Brain microvascular endothelial cell (primary cell): ENCODE measurements at regions not wholly inside any gene's neighbourhood (a gene's known extent, or its start where the extent isn't known, plus 50 kb on each side); places are given as distances from the start of the nearest gene placed in this dataset.

Experiments used
- DNase-seq: peaks from one replicate; pipeline ENCODE4 v3.0.0-alpha.2; 2020
- H3K27ac ChIP-seq: fragments of 250-450 bp; sonication (Bioruptor Pico); 2 replicates; pipeline ENCODE4 v1.5.1; 2020; ENCODE audit warnings: mild to moderate bottlenecking, moderate library complexity
- H3K27me3 ChIP-seq: fragments of 250-450 bp; sonication (Bioruptor Pico); replicated peaks from 2 replicates; pipeline ENCODE4 v1.5.1; 2020; ENCODE audit warnings: mild to moderate bottlenecking
- H3K36me3 ChIP-seq: fragments of 250-450 bp; sonication (Bioruptor Pico); replicated peaks from 2 replicates; pipeline ENCODE4 v1.5.1; 2020; ENCODE audit warnings: mild to moderate bottlenecking
- H3K4me3 ChIP-seq: 2 replicates; pipeline ENCODE4 v1.5.1; 2011; ENCODE audit warnings: low read depth, mild to moderate bottlenecking, control low read depth, low read length, moderate library complexity
- CTCF ChIP-seq: IDR thresholded peaks from 2 replicates; pipeline ENCODE4 v1.5.1; 2011; ENCODE audit warnings: low read depth, mild to moderate bottlenecking, moderate library complexity, low read length, control low read depth, inconsistent platforms; ENCODE audit errors: missing control alignments
- in situ Hi-C: cut with HindIII; loops from 2 replicates; pipeline ENCODE4 v1.10.0; 2017; ENCODE audit warnings: low sequenced_read_pairs, low pct_ligation_motif_present

GRCh38 chr3:118628704-118629341 is 405.8 kb downstream of the IGSF11 start:
- TF ChIP-seq CTCF: peak; percentile 72
- DNase-seq: peak; percentile 33
- no peak overlapping the region for H3K4me3 ChIP-seq
- no peaks in the 10 kb centered on the region for H3K27me3 ChIP-seq
- H3K36me3 ChIP-seq: no peaks in the 10 kb centered on the region
- H3K27ac ChIP-seq: no peak overlapping the region
- in situ Hi-C loops: no loop called here

- no peak for TF ChIP-seq CTCF
- Histone ChIP-seq H3K27ac (no peak overlapping the region), H3K36me3 (no peaks in the 10 kb centered on the region), H3K4me3 (no peak overlapping the region), H3K27me3 (no peaks in the 10 kb centered on the region)
- DNase-seq: no peak
- in situ Hi-C loops: no loop called here
Observed at GRCh38 chr3:118629821-118630220, 404.8 kb downstream of the IGSF11 start.

- Histone ChIP-seq H3K27me3 (no peaks in the 10 kb centered on the region), H3K27ac (no peak overlapping the region), H3K36me3 (no peaks in the 10 kb centered on the region), H3K4me3 (no peak overlapping the region)
- no peak for TF ChIP-seq CTCF
- DNase-seq: no peak
- in situ Hi-C loops: no loop called here
Observed at GRCh38 chr3:118635711-118636110, 398.9 kb downstream of the IGSF11 start.

- TF ChIP-seq CTCF: no peak
- DNase-seq: no peak
- Histone ChIP-seq H3K36me3 (no peaks in the 10 kb centered on the region), H3K27me3 (no peaks in the 10 kb centered on the region), H3K4me3 (no peak overlapping the region), H3K27ac (no peak overlapping the region)
- in situ Hi-C loops: no loop called here
Observed at GRCh38 chr3:118636841-118637240, 397.8 kb downstream of the IGSF11 start.

- in situ Hi-C loops: no loop called here
- no peak for TF ChIP-seq CTCF
- Histone ChIP-seq H3K36me3 (no peaks in the 10 kb centered on the region), H3K4me3 (no peak overlapping the region), H3K27ac (no peak overlapping the region), H3K27me3 (no peaks in the 10 kb centered on the region)
- no peak for DNase-seq
Observed at GRCh38 chr3:118637846-118638245, 396.8 kb downstream of the IGSF11 start.

- Histone ChIP-seq H3K27ac (no peak overlapping the region), H3K4me3 (no peak overlapping the region), H3K36me3 (no peaks in the 10 kb centered on the region), H3K27me3 (no peaks in the 10 kb centered on the region)
- no peak for TF ChIP-seq CTCF
- in situ Hi-C loops: no loop called here
- DNase-seq: no peak
Observed at GRCh38 chr3:118641608-118642007, 393.0 kb downstream of the IGSF11 start.
